Right kidney (tissue), 1 donor: ENCODE measurements at regions not wholly inside any gene's neighbourhood (a gene's known extent, or its start where the extent isn't known, plus 50 kb on each side); places are given as distances from the start of the nearest gene placed in this dataset.
"Not testable (repeated sequence)": the region's sequence is repeated elsewhere in the genome, so short reads cannot be mapped to it uniquely, and the experiment has no call there.

ENCODE experiments used
- DNase-seq: peaks from one replicate; pipeline ENCODE4 v3.0.0-alpha.2; 2016

GRCh38 chr18:30622635-30623034 lies 419.9 kb downstream of the DSC3 start:
- no peak for DNase-seq

GRCh38 chr18:30622104-30622503 lies 420.4 kb downstream of the DSC3 start:
- no peak for DNase-seq

GRCh38 chr18:30618567-30618966 lies 424.0 kb downstream of the DSC3 start:
- no peak for DNase-seq

GRCh38 chr18:30616414-30616813 lies 426.1 kb downstream of the DSC3 start:
- DNase-seq, result no peak

GRCh38 chr18:30613467-30613801 lies 429.1 kb downstream of the DSC3 start:
- no peak for DNase-seq

GRCh38 chr18:30601541-30601940 lies 441.0 kb downstream of the DSC3 start:
- no peak for DNase-seq

- DNase-seq, result no peak
Observed at GRCh38 chr18:30597202-30597601, 445.3 kb downstream of the DSC3 start.

GRCh38 chr18:30596635-30597034 lies 445.9 kb downstream of the DSC3 start:
- DNase-seq, result no peak

- no peak for DNase-seq
Observed at GRCh38 chr18:30595942-30596341, 446.6 kb downstream of the DSC3 start.

- not testable (repeated sequence) for DNase-seq
Observed at GRCh38 chr18:30594911-30595310, 447.6 kb downstream of the DSC3 start.

- DNase-seq, result no peak
Observed at GRCh38 chr18:30591462-30591861, 451.1 kb downstream of the DSC3 start.

- no peak for DNase-seq
Observed at GRCh38 chr18:30588673-30589164, 453.8 kb downstream of the DSC3 start.

- no peak for DNase-seq
Observed at GRCh38 chr18:30583768-30584167, 458.8 kb downstream of the DSC3 start.

- DNase-seq, result no peak
Observed at GRCh38 chr18:30582078-30582477, 460.5 kb downstream of the DSC3 start.

GRCh38 chr18:30578707-30579106 lies 463.8 kb downstream of the DSC3 start:
- no peak for DNase-seq

GRCh38 chr18:30572214-30572613 lies 470.3 kb downstream of the DSC3 start:
- no peak for DNase-seq

- DNase-seq, result no peak
Observed at GRCh38 chr18:30568333-30568732, 474.2 kb downstream of the DSC3 start.

GRCh38 chr18:30566877-30567276 lies 475.7 kb downstream of the DSC3 start:
- no peak for DNase-seq

- no peak for DNase-seq
Observed at GRCh38 chr18:30562231-30562630, 480.3 kb downstream of the DSC3 start.

- no peak for DNase-seq
Observed at GRCh38 chr18:30556112-30556511, 486.4 kb downstream of the DSC3 start.

GRCh38 chr18:30545393-30545792 lies 497.1 kb downstream of the DSC3 start:
- no peak for DNase-seq

GRCh38 chr18:30544141-30544540 lies 498.4 kb downstream of the DSC3 start:
- no peak for DNase-seq

- no peak for DNase-seq
Observed at GRCh38 chr18:30533716-30534115, 508.8 kb downstream of the DSC3 start.

- no peak for DNase-seq
Observed at GRCh38 chr18:30527917-30528316, 514.6 kb downstream of the DSC3 start.

- no peak for DNase-seq
Observed at GRCh38 chr18:30527226-30527625, 515.3 kb downstream of the DSC3 start.
